Glutamatergic neuron (in vitro differentiated cells): ENCODE measurements at regions not wholly inside any gene's neighbourhood (a gene's known extent, or its start where the extent isn't known, plus 50 kb on each side); places are given as distances from the start of the nearest gene placed in this dataset.

Experiments
- DNase-seq: peaks from one replicate; pipeline ENCODE4 v3.0.0; 2022
- H3K27ac Mint-ChIP-seq: one replicate; pipeline ENCODE4 v1.8.0; 2020; ENCODE audit warnings: mild to moderate bottlenecking, mixed read lengths, inconsistent platforms; ENCODE audit not compliant: unreplicated experiment
- H3K27me3 Mint-ChIP-seq: one replicate; pipeline ENCODE4 v1.8.0; 2020; ENCODE audit warnings: mild to moderate bottlenecking, moderate library complexity, mixed read lengths, inconsistent platforms; ENCODE audit not compliant: unreplicated experiment
- H3K36me3 Mint-ChIP-seq: one replicate; pipeline ENCODE4 v1.8.0; 2020; ENCODE audit warnings: mild to moderate bottlenecking, mixed read lengths, inconsistent platforms; ENCODE audit not compliant: unreplicated experiment
- H3K4me1 Mint-ChIP-seq: one replicate; pipeline ENCODE4 v1.8.0; 2020; ENCODE audit warnings: mild to moderate bottlenecking, low read depth, mixed read lengths, inconsistent platforms; ENCODE audit not compliant: unreplicated experiment
- H3K4me3 Mint-ChIP-seq: one replicate; pipeline ENCODE4 v1.8.0; 2020; ENCODE audit warnings: mild to moderate bottlenecking, mixed read lengths, inconsistent platforms; ENCODE audit not compliant: unreplicated experiment
- H3K9me3 Mint-ChIP-seq: one replicate; pipeline ENCODE4 v1.8.0; 2020; ENCODE audit warnings: mild to moderate bottlenecking, moderate library complexity, mixed read lengths, inconsistent platforms; ENCODE audit not compliant: unreplicated experiment
- CTCF ChIP-seq: fragments of 200-600 bp; sonication (generic); IDR thresholded peaks from one replicate; pipeline ENCODE4 v1.5.0; 2021; ENCODE audit not compliant: partially characterized antibody, unreplicated experiment

- DNase-seq: no peak
- no peak for TF ChIP-seq CTCF
- Mint-ChIP-seq H3K4me1 (no peaks in the 10 kb centered on the region), H3K27me3 (peaks cover 2% of the 10 kb centered on the region), H3K36me3 (peaks cover 20% of the 10 kb centered on the region), H3K4me3 (no peak overlapping the region), H3K27ac (no peak overlapping the region), H3K9me3 (peaks cover 18% of the 10 kb centered on the region)
Observed at GRCh38 chr10:130398090-130398994, 262.2 kb downstream of the GLRX3 start.

GRCh38 chr10:130399425-130399950 lies 263.3 kb downstream of the GLRX3 start:
- Mint-ChIP-seq H3K27ac (no peak overlapping the region), H3K27me3 (peaks cover 2% of the 10 kb centered on the region), H3K9me3 (peaks cover 12% of the 10 kb centered on the region), H3K36me3 (peaks cover 15% of the 10 kb centered on the region), H3K4me3 (no peak overlapping the region), H3K4me1 (no peaks in the 10 kb centered on the region)
- no peak for TF ChIP-seq CTCF
- DNase-seq: no peak

DNA sequence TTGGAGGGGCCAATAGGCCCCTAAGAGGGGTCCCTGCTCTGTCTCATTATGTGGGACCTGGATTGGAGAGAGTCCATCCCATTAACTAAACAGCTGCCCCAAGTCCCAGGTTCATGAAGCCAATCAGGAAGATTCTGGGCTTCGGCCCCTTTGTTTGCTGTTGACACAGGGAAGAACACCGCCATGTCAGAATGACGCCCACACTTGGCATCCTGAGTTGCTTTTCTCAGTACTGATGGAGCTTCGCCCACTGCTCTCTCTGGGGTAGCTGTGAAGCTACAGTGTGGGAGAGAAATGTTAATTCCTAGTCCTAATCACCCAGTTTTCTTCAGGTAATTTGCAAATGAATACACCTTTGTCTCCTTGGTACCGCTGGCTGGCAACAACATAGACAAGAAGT lies 264.7 kb downstream of the GLRX3 start:
- DNase-seq: no peak
- Mint-ChIP-seq H3K27me3 (peaks cover 2% of the 10 kb centered on the region), H3K4me1 (peaks cover 3% of the 10 kb centered on the region), H3K36me3 (peaks cover 15% of the 10 kb centered on the region), H3K4me3 (no peak overlapping the region), H3K9me3 (peaks cover 6% of the 10 kb centered on the region), H3K27ac (no peak overlapping the region)
- TF ChIP-seq CTCF: no peak

GRCh38 chr10:130401860-130402765 lies 265.9 kb downstream of the GLRX3 start:
- DNase-seq: no peak
- H3K4me3 Mint-ChIP-seq: no peak overlapping the region
- peaks cover 6% of the 10 kb centered on the region for H3K9me3 Mint-ChIP-seq
- H3K27me3 Mint-ChIP-seq: peaks cover 2% of the 10 kb centered on the region
- peaks cover 3% of the 10 kb centered on the region for H3K4me1 Mint-ChIP-seq
- no peak overlapping the region for H3K27ac Mint-ChIP-seq
- H3K36me3 Mint-ChIP-seq: peaks cover 10% of the 10 kb centered on the region
- TF ChIP-seq CTCF: no peak
